NCI-H2107 treated with DMSO at 0.1 percent for 48 hours (cell line): ENCODE measurements at regions not wholly inside any gene's neighbourhood (a gene's known extent, or its start where the extent isn't known, plus 50 kb on each side); places are given as distances from the start of the nearest gene placed in this dataset.

Source experiments
- DNase-seq: peaks from one replicate; lab custom pipeline; 2025; ENCODE audit not compliant: unreplicated experiment; lab: John Stamatoyannopoulos, UW

GRCh38 chr10:71138166-71138830 lies 74.1 kb upstream of the UNC5B start:
- DNase-seq: peak; percentile 38

GRCh38 chr10:71141528-71141927 lies 70.8 kb upstream of the UNC5B start:
- DNase-seq: no peak

- DNase-seq: no peak
Measured at GRCh38 chr10:71143170-71143569, 69.2 kb upstream of the UNC5B start.

GRCh38 chr10:71143610-71144009 lies 68.8 kb upstream of the UNC5B start:
- no peak for DNase-seq

GRCh38 chr10:71144824-71145223 lies 67.5 kb upstream of the UNC5B start:
- DNase-seq: no peak

GRCh38 chr10:71145352-71145945 lies 66.9 kb upstream of the UNC5B start:
- no peak for DNase-seq

GRCh38 chr10:71150796-71151195 lies 61.6 kb upstream of the UNC5B start:
- DNase-seq: no peak

GRCh38 chr10:71152043-71152442 lies 60.3 kb upstream of the UNC5B start:
- DNase-seq: no peak

- no peak for DNase-seq
Measured at GRCh38 chr10:71156436-71156835, 55.9 kb upstream of the UNC5B start.

- DNase-seq: no peak
Measured at GRCh38 chr10:71157435-71157834, 54.9 kb upstream of the UNC5B start.

GRCh38 chr10:71158251-71158650 lies 54.1 kb upstream of the UNC5B start:
- DNase-seq: no peak

- no peak for DNase-seq
Measured at GRCh38 chr10:71158902-71159301, 53.5 kb upstream of the UNC5B start.

- no peak for DNase-seq
Measured at GRCh38 chr10:71159892-71160291, 52.5 kb upstream of the UNC5B start.

- no peak for DNase-seq
Measured at GRCh38 chr10:71161425-71161824, 50.9 kb upstream of the UNC5B start.
